ENCODE measurements at regions not wholly inside any gene's neighbourhood (a gene's known extent, or its start where the extent isn't known, plus 50 kb on each side); places are given as distances from the start of the nearest gene placed in this dataset.
A peak's percentile ranks its signal among the peaks of the same experiment; 100 is the strongest.

DNA sequence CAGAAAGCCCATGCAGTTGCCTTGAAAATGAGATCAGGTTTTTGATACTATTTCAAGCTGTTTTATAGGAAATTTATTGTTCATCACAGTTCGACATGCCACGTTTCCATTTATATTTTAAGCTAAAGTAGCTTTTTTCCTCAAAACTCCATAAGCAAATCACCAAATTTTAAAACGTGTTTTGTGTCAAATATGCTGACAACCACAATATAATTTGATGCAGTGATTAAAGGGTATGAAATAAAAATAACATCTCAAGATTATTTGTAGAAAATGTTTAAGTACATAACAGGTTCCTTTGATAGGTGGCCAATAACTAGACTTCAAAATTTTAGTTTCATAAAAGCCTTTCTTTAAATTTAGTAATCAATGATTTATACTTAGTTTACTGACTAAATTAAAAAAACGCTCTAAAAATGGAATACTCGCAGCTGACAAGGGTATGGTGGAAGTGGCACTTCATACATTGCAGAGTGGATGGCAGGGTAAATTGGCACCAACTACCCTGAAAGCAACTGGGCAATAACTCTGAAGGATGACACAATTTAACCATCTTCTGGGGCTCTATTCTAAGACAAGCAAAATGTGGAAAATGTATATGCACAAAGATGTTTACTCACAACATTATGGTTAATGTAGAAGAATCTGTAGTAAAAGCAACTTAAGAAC lies 481.6 kb downstream of the TNS3 start:
- no TSS peak for BruUV-seq (replicated peaks)
- H2AK9ac ChIP-seq (replicated peaks; ENCODE audit: low read depth, low read length, poor library complexity), result no peak overlapping the region
- ChIA-PET POLR2A (ENCODE audit: unreplicated experiment) (no interaction called here), CTCF (interaction anchor here (1.2 kb wide), 1 partner anchor 42 kb away, joined by 4 read pairs; no protein-coding TSS in a partner anchor)
- H4K91ac ChIP-seq (ENCODE audit: insufficient read depth, low read depth, low read length), result no peak overlapping the region
- no CpG with 5 or more reads among the region's 5 CpGs for WGBS, 2 experiments (ENCODE audit: extremely low coverage in 2 of 2, insufficient read length in 1 of 2)
- intact Hi-C loops (cut with micrococcal nuclease), result no loop called here
- no peaks in the 10 kb centered on the region for H3K79me1 ChIP-seq (ENCODE audit: low read depth in 1 of 2, low read length in 2 of 2)
- H2BK120ac ChIP-seq (ENCODE audit: low read depth, low read length), result no peak overlapping the region
- H2BK15ac ChIP-seq (ENCODE audit: low read depth, low read length), result no peak overlapping the region
- ATAC-seq (ENCODE audit: low read depth) (no peak), DNase-seq (no peak)
- no peaks in the 10 kb centered on the region for H3K9me3 ChIP-seq (ENCODE audit: control insufficient read depth, insufficient read depth, low read length)
- H3K14ac ChIP-seq (replicated peaks; ENCODE audit: low read depth, low read length), result no peak overlapping the region
- no peak overlapping the region for H2AK5ac ChIP-seq (ENCODE audit: low read depth, low read length)
- no peaks in the 10 kb centered on the region for H3K27me3 ChIP-seq (ENCODE audit: control insufficient read depth, insufficient read depth, low read length)
- H2BK20ac ChIP-seq (ENCODE audit: low read depth, low read length), result no peak overlapping the region
- H4K8ac ChIP-seq (ENCODE audit: low read depth in 2 of 2, low read length in 2 of 2), result no peak overlapping the region
- no peak overlapping the region for H3K23ac ChIP-seq (ENCODE audit: low read depth, low read length)
- TF ChIP-seq MAFK (IDR thresholded peaks at IDR 0.05; ENCODE audit: low read depth, low read length), result peak; percentile 82
- no peak for TF ChIP-seq NFE2L2 (IDR thresholded peaks at IDR 0.05; ENCODE audit: low read depth, low read length)
- no peaks in the 10 kb centered on the region for H3K36me3 ChIP-seq (ENCODE audit: control insufficient read depth, insufficient read depth, low read length)
- H3K56ac ChIP-seq (ENCODE audit: extremely low read depth, insufficient read depth, low read length), result no peak overlapping the region
- H3K4me1 ChIP-seq (ENCODE audit: control insufficient read depth, insufficient read depth, low read length), result peaks cover 2% of the 10 kb centered on the region; the same call in 1 of the 2 replicates
- no peak overlapping the region for H3K9ac ChIP-seq (ENCODE audit: low read depth, low read length)
- no peak overlapping the region for H4K5ac ChIP-seq (ENCODE audit: low read depth, low read length)
- H4K20me1 ChIP-seq (ENCODE audit: insufficient read depth, low read length), result no peaks in the 10 kb centered on the region
- H3K9me1 ChIP-seq (ENCODE audit: insufficient read depth, low read length), result peaks cover 6% of the 10 kb centered on the region; the same call in 1 of the 2 replicates
- no peak overlapping the region for H3K18ac ChIP-seq (ENCODE audit: low read depth, low read length)
- no peak overlapping the region for H3K4ac ChIP-seq (ENCODE audit: low read depth, low read length)
- dilution Hi-C loops (cut with HindIII; ENCODE audit: low sequenced_read_pairs, unreplicated experiment), result no loop called here
- in situ Hi-C loops (cut with MboI; ENCODE audit: low sequenced_read_pairs), result no loop called here
- no peak overlapping the region for H2AFZ ChIP-seq (replicated peaks; ENCODE audit: low read length, poor library complexity)
- H2BK5ac ChIP-seq (ENCODE audit: low read depth, low read length, poor library complexity, severe bottlenecking), result no peak overlapping the region
- H3K4me3 ChIP-seq (ENCODE audit: insufficient read depth, low read depth, low read length), result no peak overlapping the region
- no peak overlapping the region for H3K27ac ChIP-seq (ENCODE audit: insufficient read depth, low read length)
- H3K4me2 ChIP-seq (ENCODE audit: low read depth, low read length), result no peak overlapping the region; the same call in 1 of the 2 replicates

Data from IMR-90 (cell line).